HCT116 (cell line): ENCODE measurements at regions not wholly inside any gene's neighbourhood (a gene's known extent, or its start where the extent isn't known, plus 50 kb on each side); places are given as distances from the start of the nearest gene placed in this dataset.

Experiments used
- ATAC-seq: fragments of 200-7000 bp; cut with Tn5 transposase; 2 replicates; pipeline ENCODE4 v1.9.1; 2020; ENCODE audit warnings: mild to moderate bottlenecking, moderate library complexity
- BruUV-seq: library from RNA; stranded (reverse); fragments of 400-500 nt; replicated peaks from 2 replicates; lab custom pipeline; 2021; lab: Mats Ljungman, UMichigan
- CTCF ChIA-PET: fragments of 300-600 bp; sonication (Branson Sonifier 250); formaldehyde crosslinking; loops from one replicate; lab custom pipeline; 2021; ENCODE audit warnings: antibody characterized with exemption; lab: Charles Lee
- POLR2A ChIA-PET: fragments of 300-600, 350-600 bp; sonication (Branson Sonifier 250); formaldehyde crosslinking; loops from one replicate; lab custom pipeline; 2021; ENCODE audit warnings: antibody characterized with exemption; lab: Charles Lee
- RAD21 ChIA-PET, 2 experiments: fragments of 300-600 bp; sonication (Branson Sonifier 250); formaldehyde crosslinking; loops; one replicate each; lab custom pipeline; 2023; ENCODE audit warnings: low total read pairs in 2 of 2; ENCODE audit not compliant: uncharacterized antibody in 2 of 2, unreplicated experiment in 2 of 2, low non-redundant PET in 1 of 2; lab: Charles Lee
- DNase-seq: peaks from one replicate; pipeline ENCODE4 v3.0.0-alpha.2; 2010; ENCODE audit warnings: low read depth, low spot score
- H2AFZ ChIP-seq: fragments of 200-600 bp; shearing (Covaris generic), sonication (generic); 2 replicates; pipeline ENCODE4 v1.6.1; 2017; ENCODE audit warnings: low read depth, mixed run types, mixed read lengths, antibody characterized with exemption, low read length; ENCODE audit not compliant: poor library complexity, severe bottlenecking
- H3K27ac ChIP-seq: 2 replicates; pipeline ENCODE4 v1.5.1; 2012; ENCODE audit warnings: low read depth, low read length
- H3K27me3 ChIP-seq: fragments of 200-600 bp; sonication (generic); 2 replicates; pipeline ENCODE4 v1.6.1; 2016; ENCODE audit warnings: mixed run types, low read length, mixed read lengths; ENCODE audit not compliant: insufficient read depth
- H3K36me3 ChIP-seq, 2 experiments: fragments of 200-500 bp in 1 of 2; fragments of 200-600 bp in 1 of 2; sonication (Bioruptor generic) in 1 of 2; sonication (generic) in 1 of 2; 2 replicates each; pipeline versions ENCODE4 v1.5.1 to v1.6.1; 2014 to 2016; ENCODE audit warnings: low read length in 2 of 2, inconsistent platforms in 1 of 2, mixed read lengths in 1 of 2, mixed run types in 1 of 2; ENCODE audit not compliant: insufficient read depth in 2 of 2, control insufficient read depth in 1 of 2
- H3K4me1 ChIP-seq, 2 experiments: fragments of 200-600 bp in 1 of 2; sonication (generic) in 1 of 2; 2 replicates each; pipeline versions ENCODE4 v1.5.1 to v1.6.1; 2012 to 2017; ENCODE audit warnings: low read length in 2 of 2, inconsistent platforms in 1 of 2, mild to moderate bottlenecking in 1 of 2, mixed read lengths in 1 of 2, mixed run types in 1 of 2, moderate library complexity in 1 of 2; ENCODE audit not compliant: insufficient read depth in 2 of 2, control insufficient read depth in 1 of 2
- H3K4me2 ChIP-seq: fragments of 200-600 bp; sonication (generic); 2 replicates; pipeline ENCODE4 v1.6.1; 2017; ENCODE audit warnings: mixed run types, low read length, mixed read lengths
- H3K4me3 ChIP-seq, 2 experiments: fragments of 200-600 bp in 1 of 2; sonication (generic) in 1 of 2; replicated peaks in 1 of 2; 2 replicates each; pipeline ENCODE4 v1.5.1; 2011 to 2016; ENCODE audit warnings: low read length in 2 of 2, control low read depth in 1 of 2, low read depth in 1 of 2, mild to moderate bottlenecking in 1 of 2, mixed read lengths in 1 of 2, mixed run types in 1 of 2
- H3K79me2 ChIP-seq: fragments of 200-600 bp; sonication (generic); 2 replicates; pipeline ENCODE4 v1.6.1; 2017; ENCODE audit warnings: mild to moderate bottlenecking, mixed run types, low read length, moderate library complexity, mixed read lengths; ENCODE audit not compliant: insufficient read depth
- H3K9ac ChIP-seq: fragments of 200-600 bp; sonication (generic); 2 replicates; pipeline ENCODE4 v1.6.1; 2016; ENCODE audit warnings: low read length, mixed read lengths
- H3K9me2 ChIP-seq: fragments of 200-600 bp; sonication (generic), shearing (Covaris generic); 2 replicates; pipeline ENCODE4 v1.6.1; 2017; ENCODE audit warnings: mixed run types, mild to moderate bottlenecking, moderate library complexity; ENCODE audit not compliant: insufficient read depth
- H3K9me3 ChIP-seq, 2 experiments: fragments of 200-500 bp in 1 of 2; fragments of 200-600 bp in 1 of 2; sonication (Bioruptor generic) in 1 of 2; sonication (generic) in 1 of 2; 2 replicates each; pipeline ENCODE4 v1.6.1; 2014 to 2017; ENCODE audit warnings: low read length in 2 of 2, mixed read lengths in 2 of 2, inconsistent platforms in 1 of 2, low read depth in 1 of 2, mild to moderate bottlenecking in 1 of 2, mixed run types in 1 of 2, moderate library complexity in 1 of 2; ENCODE audit not compliant: control insufficient read depth in 1 of 2, insufficient read depth in 1 of 2
- H4K20me1 ChIP-seq: fragments of 200-600 bp; sonication (generic), shearing (Covaris generic); 2 replicates; pipeline ENCODE4 v1.6.1; 2017; ENCODE audit warnings: mixed run types, mild to moderate bottlenecking, moderate library complexity; ENCODE audit not compliant: insufficient read depth
- CEBPB ChIP-seq: IDR thresholded peaks from 2 replicates; pipeline ENCODE4 v1.6.1; 2012; ENCODE audit warnings: low read depth
- ELF1 ChIP-seq: IDR thresholded peaks from 2 replicates; pipeline ENCODE4 v1.6.1; 2012; ENCODE audit warnings: low read depth, borderline replicate concordance
- FOSL1 ChIP-seq: IDR thresholded peaks from 2 replicates; pipeline ENCODE4 v1.6.1; 2012; ENCODE audit warnings: low read depth
- JUND ChIP-seq: IDR thresholded peaks from 2 replicates; pipeline ENCODE4 v1.6.1; 2012
- POLR2A ChIP-seq: IDR thresholded peaks from 2 replicates; pipeline ENCODE4 v1.7.0; 2011; ENCODE audit warnings: borderline replicate concordance; ENCODE audit not compliant: insufficient read depth, insufficient read length; ENCODE audit errors: extremely low read depth
- RAD21 ChIP-seq: IDR thresholded peaks from 2 replicates; pipeline ENCODE4 v1.6.1; 2012; ENCODE audit warnings: low read depth, mild to moderate bottlenecking
- SP1 ChIP-seq: IDR thresholded peaks from 2 replicates; pipeline ENCODE4 v1.6.1; 2012; ENCODE audit warnings: low read depth
- TCF7L2 ChIP-seq: IDR thresholded peaks from 2 replicates; pipeline ENCODE4 v1.7.0; 2011; ENCODE audit warnings: borderline replicate concordance, inconsistent platforms; ENCODE audit not compliant: insufficient read depth, insufficient read length; ENCODE audit errors: extremely low read depth
- ZNF274 ChIP-seq: fragments of 200-500 bp; sonication (Bioruptor generic); IDR thresholded peaks from 2 replicates; pipeline ENCODE4 v1.6.1; 2014; ENCODE audit warnings: mild to moderate bottlenecking, low read depth, low read length, inconsistent platforms
- intact Hi-C: fragments of 100-400 bp; cut with micrococcal nuclease; formaldehyde crosslinking; loops from 2 replicates; pipeline ENCODE4 v1.10.0; 2022
- TF ChIP-seq, protein P1 (sequence below): IDR thresholded peaks from 2 replicates; pipeline ENCODE4 v1.6.1; 2012
- TF ChIP-seq, protein P2 (sequence below): IDR thresholded peaks from 2 replicates; pipeline ENCODE4 v1.6.1; 2012; ENCODE audit warnings: low read depth
- TF ChIP-seq, protein P3 (sequence below), 3 experiments: fragments of 200-600 bp in 1 of 3; sonication (generic) in 1 of 3; IDR thresholded peaks in 2 of 3; conservative IDR thresholded peaks in 1 of 3; 2 replicates each; pipeline ENCODE4 v1.5.1; 2012 to 2017; ENCODE audit warnings: low read depth in 2 of 3, low read length in 2 of 3, antibody characterized with exemption in 1 of 3, borderline replicate concordance in 1 of 3, control low read depth in 1 of 3, mild to moderate bottlenecking in 1 of 3, mixed read lengths in 1 of 3, mixed run types in 1 of 3, moderate library complexity in 1 of 3; ENCODE audit not compliant: insufficient read depth in 1 of 3

DNA sequence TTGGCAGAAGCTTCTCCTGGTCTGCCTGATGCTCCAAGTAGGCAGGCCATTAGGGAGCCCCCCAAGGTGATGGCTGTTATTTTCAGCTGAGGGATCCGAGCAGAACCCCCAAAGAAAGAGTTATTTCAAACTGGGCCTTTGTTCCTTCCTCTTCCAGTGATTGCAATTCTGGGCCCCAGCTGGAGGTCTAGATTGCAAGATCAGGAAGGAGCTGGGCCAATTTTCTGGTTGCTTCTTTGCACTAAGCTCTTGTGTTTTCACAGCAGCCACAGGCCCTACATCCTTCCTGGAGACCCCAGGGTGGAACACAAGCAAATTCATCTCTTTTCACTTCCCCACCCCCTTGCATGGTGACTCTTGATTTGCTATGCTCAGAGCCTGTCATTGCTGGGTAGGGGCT, 215.0 kb downstream of the SEMA6A start:
- Histone ChIP-seq H3K4me3 (no peak overlapping the region), H3K9ac (no peak overlapping the region), H3K79me2 (no peaks in the 10 kb centered on the region), H3K27ac (no peak overlapping the region), H3K4me1 (no peaks in the 10 kb centered on the region), H3K9me2 (no peaks in the 10 kb centered on the region), H3K9me3 (no peaks in the 10 kb centered on the region), H3K36me3 (no peaks in the 10 kb centered on the region), H2AFZ (no peak overlapping the region), H3K27me3 (no peaks in the 10 kb centered on the region), H3K4me2 (no peak overlapping the region), H4K20me1 (no peaks in the 10 kb centered on the region)
- RAD21 ChIA-PET, result no interaction called here
- intact Hi-C loops, result no loop called here
- no peak for ATAC-seq
- TF ChIP-seq CEBPB (no peak), RAD21 (no peak), FOSL1 (no peak), SP1 (no peak), ELF1 (no peak), JUND (no peak), TCF7L2 (no peak), ZNF274 (no peak), POLR2A (no peak)
- TF ChIP-seq, protein P1, sequence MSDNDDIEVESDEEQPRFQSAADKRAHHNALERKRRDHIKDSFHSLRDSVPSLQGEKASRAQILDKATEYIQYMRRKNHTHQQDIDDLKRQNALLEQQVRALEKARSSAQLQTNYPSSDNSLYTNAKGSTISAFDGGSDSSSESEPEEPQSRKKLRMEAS, result no peak
- TF ChIP-seq, protein P2, sequence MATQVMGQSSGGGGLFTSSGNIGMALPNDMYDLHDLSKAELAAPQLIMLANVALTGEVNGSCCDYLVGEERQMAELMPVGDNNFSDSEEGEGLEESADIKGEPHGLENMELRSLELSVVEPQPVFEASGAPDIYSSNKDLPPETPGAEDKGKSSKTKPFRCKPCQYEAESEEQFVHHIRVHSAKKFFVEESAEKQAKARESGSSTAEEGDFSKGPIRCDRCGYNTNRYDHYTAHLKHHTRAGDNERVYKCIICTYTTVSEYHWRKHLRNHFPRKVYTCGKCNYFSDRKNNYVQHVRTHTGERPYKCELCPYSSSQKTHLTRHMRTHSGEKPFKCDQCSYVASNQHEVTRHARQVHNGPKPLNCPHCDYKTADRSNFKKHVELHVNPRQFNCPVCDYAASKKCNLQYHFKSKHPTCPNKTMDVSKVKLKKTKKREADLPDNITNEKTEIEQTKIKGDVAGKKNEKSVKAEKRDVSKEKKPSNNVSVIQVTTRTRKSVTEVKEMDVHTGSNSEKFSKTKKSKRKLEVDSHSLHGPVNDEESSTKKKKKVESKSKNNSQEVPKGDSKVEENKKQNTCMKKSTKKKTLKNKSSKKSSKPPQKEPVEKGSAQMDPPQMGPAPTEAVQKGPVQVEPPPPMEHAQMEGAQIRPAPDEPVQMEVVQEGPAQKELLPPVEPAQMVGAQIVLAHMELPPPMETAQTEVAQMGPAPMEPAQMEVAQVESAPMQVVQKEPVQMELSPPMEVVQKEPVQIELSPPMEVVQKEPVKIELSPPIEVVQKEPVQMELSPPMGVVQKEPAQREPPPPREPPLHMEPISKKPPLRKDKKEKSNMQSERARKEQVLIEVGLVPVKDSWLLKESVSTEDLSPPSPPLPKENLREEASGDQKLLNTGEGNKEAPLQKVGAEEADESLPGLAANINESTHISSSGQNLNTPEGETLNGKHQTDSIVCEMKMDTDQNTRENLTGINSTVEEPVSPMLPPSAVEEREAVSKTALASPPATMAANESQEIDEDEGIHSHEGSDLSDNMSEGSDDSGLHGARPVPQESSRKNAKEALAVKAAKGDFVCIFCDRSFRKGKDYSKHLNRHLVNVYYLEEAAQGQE, result no peak
- TF ChIP-seq, protein P3, sequence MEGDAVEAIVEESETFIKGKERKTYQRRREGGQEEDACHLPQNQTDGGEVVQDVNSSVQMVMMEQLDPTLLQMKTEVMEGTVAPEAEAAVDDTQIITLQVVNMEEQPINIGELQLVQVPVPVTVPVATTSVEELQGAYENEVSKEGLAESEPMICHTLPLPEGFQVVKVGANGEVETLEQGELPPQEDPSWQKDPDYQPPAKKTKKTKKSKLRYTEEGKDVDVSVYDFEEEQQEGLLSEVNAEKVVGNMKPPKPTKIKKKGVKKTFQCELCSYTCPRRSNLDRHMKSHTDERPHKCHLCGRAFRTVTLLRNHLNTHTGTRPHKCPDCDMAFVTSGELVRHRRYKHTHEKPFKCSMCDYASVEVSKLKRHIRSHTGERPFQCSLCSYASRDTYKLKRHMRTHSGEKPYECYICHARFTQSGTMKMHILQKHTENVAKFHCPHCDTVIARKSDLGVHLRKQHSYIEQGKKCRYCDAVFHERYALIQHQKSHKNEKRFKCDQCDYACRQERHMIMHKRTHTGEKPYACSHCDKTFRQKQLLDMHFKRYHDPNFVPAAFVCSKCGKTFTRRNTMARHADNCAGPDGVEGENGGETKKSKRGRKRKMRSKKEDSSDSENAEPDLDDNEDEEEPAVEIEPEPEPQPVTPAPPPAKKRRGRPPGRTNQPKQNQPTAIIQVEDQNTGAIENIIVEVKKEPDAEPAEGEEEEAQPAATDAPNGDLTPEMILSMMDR (IDR thresholded peaks at IDR 0.05 in 2 of 3, conservative IDR thresholded peaks at IDR 0.05 in 1 of 3; ENCODE audit: borderline replicate concordance in 1 of 3, insufficient read depth in 1 of 3, low read depth in 2 of 3, low read length in 2 of 3), result no peak
- POLR2A ChIA-PET, result no interaction called here
- DNase-seq, result no peak
- no TSS peak for BruUV-seq
- CTCF ChIA-PET, result no interaction called here
